ENCODE measurements at regions not wholly inside any gene's neighbourhood (a gene's known extent, or its start where the extent isn't known, plus 50 kb on each side); places are given as distances from the start of the nearest gene placed in this dataset.
"Not testable (repeated sequence)": the region's sequence is repeated elsewhere in the genome, so short reads cannot be mapped to it uniquely, and the experiment has no call there.

- TF ChIP-seq CTCF (IDR thresholded peaks at IDR 0.05); ZFX (IDR thresholded peaks at IDR 0.05; ENCODE audit: borderline replicate concordance): not testable (repeated sequence)
Observed at GRCh38 chr1:187756684-187757083, 927.9 kb downstream of the PLA2G4A start.

All from 22Rv1 (cell line).